ENCODE measurements at regions not wholly inside any gene's neighbourhood (a gene's known extent, or its start where the extent isn't known, plus 50 kb on each side); places are given as distances from the start of the nearest gene placed in this dataset.

GRCh38 chr11:70661761-70662501, 263.6 kb downstream of the CTTN start:
- Mint-ChIP-seq H3K36me3 (ENCODE audit: low read depth, unreplicated experiment) (peaks cover 2% of the 10 kb centered on the region), H3K9me3 (ENCODE audit: unreplicated experiment) (peaks cover 7% of the 10 kb centered on the region), H3K27me3 (ENCODE audit: low read depth, unreplicated experiment) (peaks cover 54% of the 10 kb centered on the region), H3K4me1 (ENCODE audit: low read depth, unreplicated experiment) (peaks cover 10% of the 10 kb centered on the region), H3K27ac (ENCODE audit: unreplicated experiment) (peak overlapping the region; percentile 75), H3K4me3 (ENCODE audit: unreplicated experiment) (peak overlapping the region; percentile 83)
- DNase-seq (ENCODE audit: low read depth) = peak; percentile 11
- Histone ChIP-seq H3K9ac (ENCODE audit: low read length) (peak overlapping the region; percentile 48), H3K9me3 (ENCODE audit: insufficient read depth, low read depth, low read length) (no peaks in the 10 kb centered on the region), H3K4me2 (ENCODE audit: low read length) (peak overlapping the region; percentile 86), H2AFZ (ENCODE audit: low read depth, low read length) (peak overlapping the region; percentile 71), H3K27ac (ENCODE audit: low read depth, low read length) (no peak overlapping the region), H3K4me3 (ENCODE audit: insufficient read depth, low read depth, low read length) (peak overlapping the region; percentile 50), H3K27me3 (ENCODE audit: insufficient read depth, low read length) (peaks cover 5% of the 10 kb centered on the region), H4K20me1 (ENCODE audit: insufficient read depth, low read length) (no peaks in the 10 kb centered on the region), H3K36me3 (ENCODE audit: insufficient read depth, low read length) (no peaks in the 10 kb centered on the region), H3K79me2 (ENCODE audit: insufficient read depth, low read length) (no peaks in the 10 kb centered on the region), H3K4me1 (ENCODE audit: insufficient read depth, low read length) (peaks cover 4% of the 10 kb centered on the region)
- no peak for FAIRE-seq
- TF ChIP-seq EZH2 (IDR thresholded peaks at IDR 0.05; ENCODE audit: insufficient read depth, low read length) = no peak

- no peaks in the 10 kb centered on the region for H3K9me3 ChIP-seq (ENCODE audit: insufficient read depth, low read depth, low read length)
- peaks cover 7% of the 10 kb centered on the region for H3K9me3 Mint-ChIP-seq (ENCODE audit: unreplicated experiment)
- peaks cover 10% of the 10 kb centered on the region for H3K4me1 Mint-ChIP-seq (ENCODE audit: low read depth, unreplicated experiment)
- no peaks in the 10 kb centered on the region for H3K79me2 ChIP-seq (ENCODE audit: insufficient read depth, low read length)
- no peak for TF ChIP-seq CTCF (IDR thresholded peaks at IDR 0.05; ENCODE audit: insufficient read depth, low read depth, low read length)
- no peak for TF ChIP-seq EZH2 (IDR thresholded peaks at IDR 0.05; ENCODE audit: insufficient read depth, low read length)
- H3K4me2 ChIP-seq (ENCODE audit: low read length) = peak overlapping the region; percentile 86
- no peak overlapping the region for H3K27ac Mint-ChIP-seq (ENCODE audit: unreplicated experiment)
- H3K27ac ChIP-seq (ENCODE audit: low read depth, low read length) = no peak overlapping the region
- H3K27me3 ChIP-seq (ENCODE audit: insufficient read depth, low read length) = peaks cover 5% of the 10 kb centered on the region
- H3K9ac ChIP-seq (ENCODE audit: low read length) = no peak overlapping the region
- peaks cover 58% of the 10 kb centered on the region for H3K27me3 Mint-ChIP-seq (ENCODE audit: low read depth, unreplicated experiment)
- FAIRE-seq (no peak), DNase-seq (ENCODE audit: low read depth) (no peak)
- no peak overlapping the region for H3K4me3 ChIP-seq (ENCODE audit: insufficient read depth, low read depth, low read length)
- peaks cover 4% of the 10 kb centered on the region for H3K4me1 ChIP-seq (ENCODE audit: insufficient read depth, low read length)
- no peaks in the 10 kb centered on the region for H3K36me3 ChIP-seq (ENCODE audit: insufficient read depth, low read length)
- peak overlapping the region; percentile 50 for H3K4me3 Mint-ChIP-seq (ENCODE audit: unreplicated experiment)
- H4K20me1 ChIP-seq (ENCODE audit: insufficient read depth, low read length) = no peaks in the 10 kb centered on the region
- no peak overlapping the region for H2AFZ ChIP-seq (ENCODE audit: low read depth, low read length)
- H3K36me3 Mint-ChIP-seq (ENCODE audit: low read depth, unreplicated experiment) = peaks cover 2% of the 10 kb centered on the region
These were observed 264.4 kb downstream of the CTTN start for GRCh38 chr11:70662691-70663098.

- Mint-ChIP-seq H3K27ac (ENCODE audit: unreplicated experiment) (no peak overlapping the region), H3K4me3 (ENCODE audit: unreplicated experiment) (no peak overlapping the region), H3K9me3 (ENCODE audit: unreplicated experiment) (peaks cover 7% of the 10 kb centered on the region), H3K36me3 (ENCODE audit: low read depth, unreplicated experiment) (peaks cover 8% of the 10 kb centered on the region), H3K27me3 (ENCODE audit: low read depth, unreplicated experiment) (peaks cover 65% of the 10 kb centered on the region), H3K4me1 (ENCODE audit: low read depth, unreplicated experiment) (peaks cover 10% of the 10 kb centered on the region)
- FAIRE-seq (no peak), DNase-seq (ENCODE audit: low read depth) (no peak)
- H3K9ac ChIP-seq (ENCODE audit: low read length) = no peak overlapping the region
- no peaks in the 10 kb centered on the region for H3K36me3 ChIP-seq (ENCODE audit: insufficient read depth, low read length)
- H3K4me2 ChIP-seq (ENCODE audit: low read length) = no peak overlapping the region
- peaks cover 4% of the 10 kb centered on the region for H3K4me1 ChIP-seq (ENCODE audit: insufficient read depth, low read length)
- H3K27ac ChIP-seq (ENCODE audit: low read depth, low read length) = no peak overlapping the region
- no peaks in the 10 kb centered on the region for H3K79me2 ChIP-seq (ENCODE audit: insufficient read depth, low read length)
- H4K20me1 ChIP-seq (ENCODE audit: insufficient read depth, low read length) = no peaks in the 10 kb centered on the region
- no peak overlapping the region for H3K4me3 ChIP-seq (ENCODE audit: insufficient read depth, low read depth, low read length)
- TF ChIP-seq EZH2 (IDR thresholded peaks at IDR 0.05; ENCODE audit: insufficient read depth, low read length) (no peak), CTCF (IDR thresholded peaks at IDR 0.05; ENCODE audit: insufficient read depth, low read depth, low read length) (no peak)
- no peak overlapping the region for H2AFZ ChIP-seq (ENCODE audit: low read depth, low read length)
- peaks cover 5% of the 10 kb centered on the region for H3K27me3 ChIP-seq (ENCODE audit: insufficient read depth, low read length)
- H3K9me3 ChIP-seq (ENCODE audit: insufficient read depth, low read depth, low read length) = no peaks in the 10 kb centered on the region
These were observed 265.5 kb downstream of the CTTN start for GRCh38 chr11:70663815-70664214.
